Liver (tissue), 7 donors: ENCODE measurements at regions not wholly inside any gene's neighbourhood (a gene's known extent, or its start where the extent isn't known, plus 50 kb on each side); places are given as distances from the start of the nearest gene placed in this dataset.

Experiments
- DNase-seq: peaks from one replicate; pipeline ENCODE4 v3.0.0-alpha.2; 2017; ENCODE audit warnings: low spot score
- H3K27ac ChIP-seq, 2 donors: one replicate each; pipeline ENCODE4 v1.7.0; 2013; ENCODE audit warnings: inconsistent platforms in 2 of 2, low read length in 2 of 2, control low read depth in 1 of 2, low read depth in 1 of 2, mild to moderate bottlenecking in 1 of 2
- H3K27me3 ChIP-seq, 4 donors: one replicate each; pipeline versions ENCODE4 v1.6.1 to v1.7.0; 2013; ENCODE audit warnings: low read length in 3 of 4, inconsistent platforms in 1 of 4, mild to moderate bottlenecking in 1 of 4, moderate library complexity in 1 of 4; ENCODE audit not compliant: control insufficient read depth in 4 of 4, insufficient read depth in 4 of 4
- H3K36me3 ChIP-seq, 4 donors: one replicate each; pipeline versions ENCODE4 v1.6.1 to v1.7.0; 2013; ENCODE audit warnings: low read length in 3 of 4, mild to moderate bottlenecking in 3 of 4, low read depth in 1 of 4, moderate library complexity in 1 of 4; ENCODE audit not compliant: control insufficient read depth in 4 of 4, insufficient read depth in 3 of 4
- H3K4me1 ChIP-seq, 4 donors: one replicate each; pipeline versions ENCODE4 v1.6.1 to v1.7.0; 2013; ENCODE audit warnings: low read length in 3 of 4, mild to moderate bottlenecking in 3 of 4, moderate library complexity in 1 of 4; ENCODE audit not compliant: control insufficient read depth in 4 of 4, insufficient read depth in 4 of 4
- H3K4me3 ChIP-seq, 3 donors: one replicate each; pipeline versions ENCODE4 v1.6.1 to v1.7.0; 2013; ENCODE audit warnings: low read length in 3 of 3, control low read depth in 1 of 3, low read depth in 1 of 3, mild to moderate bottlenecking in 1 of 3
- H3K9ac ChIP-seq, 2 donors: one replicate each; pipeline ENCODE4 v1.7.0; 2013; ENCODE audit warnings: low read length in 2 of 2, mild to moderate bottlenecking in 2 of 2, moderate library complexity in 2 of 2, control low read depth in 1 of 2, low read depth in 1 of 2
- H3K9me3 ChIP-seq, 4 donors: one replicate each; pipeline versions ENCODE4 v1.6.1 to v1.7.0; 2013; ENCODE audit warnings: low read length in 3 of 4; ENCODE audit not compliant: control insufficient read depth in 4 of 4
- ATF3 ChIP-seq: IDR thresholded peaks from 2 replicates; pipeline ENCODE4 v1.6.1; 2016; ENCODE audit warnings: antibody characterized with exemption
- EGR1 ChIP-seq, 2 donors: IDR thresholded peaks; 2 replicates each; pipeline ENCODE4 v1.6.1; 2016 to 2018; ENCODE audit warnings: antibody characterized with exemption in 2 of 2, low read depth in 2 of 2
- FOXA2 ChIP-seq: IDR thresholded peaks from 2 replicates; pipeline ENCODE4 v1.6.1; 2016; ENCODE audit warnings: antibody characterized with exemption
- GABPA ChIP-seq, 2 donors: IDR thresholded peaks in 1 of 2; conservative IDR thresholded peaks in 1 of 2; 2 replicates each; pipeline ENCODE4 v1.6.1; 2016; ENCODE audit warnings: antibody characterized with exemption in 2 of 2, mild to moderate bottlenecking in 1 of 2, moderate library complexity in 1 of 2
- HNF4A ChIP-seq, 2 donors: conservative IDR thresholded peaks; 2 replicates each; pipeline ENCODE4 v1.6.1; 2016; ENCODE audit warnings: antibody characterized with exemption in 2 of 2, mild to moderate bottlenecking in 2 of 2
- HNF4G ChIP-seq: IDR thresholded peaks from 2 replicates; pipeline ENCODE4 v1.6.1; 2016; ENCODE audit warnings: antibody characterized with exemption
- JUND ChIP-seq, 2 donors: IDR thresholded peaks; 2 replicates each; pipeline ENCODE4 v1.6.1; 2016; ENCODE audit warnings: antibody characterized with exemption in 2 of 2
- MAX ChIP-seq: IDR thresholded peaks from 2 replicates; pipeline ENCODE4 v1.6.1; 2016; ENCODE audit warnings: antibody characterized with exemption
- NR2F2 ChIP-seq: IDR thresholded peaks from 2 replicates; pipeline ENCODE4 v1.6.1; 2016; ENCODE audit warnings: antibody characterized with exemption
- REST ChIP-seq: IDR thresholded peaks from 2 replicates; pipeline ENCODE4 v1.6.1; 2016; ENCODE audit warnings: antibody characterized with exemption, mild to moderate bottlenecking
- RXRA ChIP-seq, 2 donors: IDR thresholded peaks; 2 replicates each; pipeline ENCODE4 v1.6.1; 2017 to 2018; ENCODE audit warnings: antibody characterized with exemption in 2 of 2, mild to moderate bottlenecking in 1 of 2
- SP1 ChIP-seq: IDR thresholded peaks from 2 replicates; pipeline ENCODE4 v1.6.1; 2018; ENCODE audit warnings: antibody characterized with exemption, mild to moderate bottlenecking
- TAF1 ChIP-seq: conservative IDR thresholded peaks from 2 replicates; pipeline ENCODE4 v1.6.1; 2016; ENCODE audit warnings: antibody characterized with exemption, mild to moderate bottlenecking
- YY1 ChIP-seq: IDR thresholded peaks from 2 replicates; pipeline ENCODE4 v1.6.1; 2016; ENCODE audit warnings: antibody characterized with exemption, mild to moderate bottlenecking
- ZBTB33 ChIP-seq: IDR thresholded peaks from 2 replicates; pipeline ENCODE4 v1.6.1; 2016; ENCODE audit warnings: antibody characterized with exemption
- WGBS: extraction: QIAGEN DNeasy Blood & Tissue Kit; methylation state at CpG from one replicate; pipeline ENCODE4 v1.1.7; 2013; 5-methylcytosine and 5-hydroxymethylcytosine counted together
- donor health status: healthy.
- donor health status: healthy.
- donor health status: healthy.
- donor health status: healthy.

GRCh38 chr17:79214459-79214858, 139.8 kb downstream of the ENGASE start:
- H3K4me1 ChIP-seq = no peaks in the 10 kb centered on the region
- no peak overlapping the region for H3K27ac ChIP-seq
- H3K4me3 ChIP-seq = no peak overlapping the region
- no peaks in the 10 kb centered on the region for H3K9me3 ChIP-seq
- no peak overlapping the region for H3K9ac ChIP-seq
- H3K36me3 ChIP-seq = no peaks in the 10 kb centered on the region
- peaks cover 0 to 4% (median 0%) of the 10 kb centered on the region in 4 donors for H3K27me3 ChIP-seq
- TF ChIP-seq REST (no peak), YY1 (no peak), FOXA2 (no peak), TAF1 (no peak), JUND (IDR thresholded peaks at IDR 0.05) (no peak)
- no peak for DNase-seq
- 51% methylated on average over 4 of the region's 4 CpGs for WGBS

- H3K27ac ChIP-seq = no peak overlapping the region
- no peaks in the 10 kb centered on the region for H3K36me3 ChIP-seq
- peaks cover 0 to 4% (median 0%) of the 10 kb centered on the region in 4 donors for H3K27me3 ChIP-seq
- 78% methylated on average over 10 of the region's 10 CpGs for WGBS
- H3K4me1 ChIP-seq = no peaks in the 10 kb centered on the region
- no peak overlapping the region for H3K4me3 ChIP-seq
- DNase-seq = no peak
- no peaks in the 10 kb centered on the region for H3K9me3 ChIP-seq
- no peak overlapping the region for H3K9ac ChIP-seq
- TF ChIP-seq NR2F2 = no peak
- no peak for TF ChIP-seq HNF4G
- TF ChIP-seq ATF3 = no peak
- no peak for TF ChIP-seq HNF4A (conservative IDR thresholded peaks at IDR 0.05)
- TF ChIP-seq JUND (IDR thresholded peaks at IDR 0.05) = no peak
These were observed 138.7 kb downstream of the ENGASE start for GRCh38 chr17:79213305-79213704.

- Histone ChIP-seq H3K27me3 (peaks cover 0 to 4% (median 0%) of the 10 kb centered on the region in 4 donors), H3K27ac (no peak overlapping the region), H3K4me3 (no peak overlapping the region), H3K9me3 (no peaks in the 10 kb centered on the region), H3K9ac (no peak overlapping the region), H3K36me3 (no peaks in the 10 kb centered on the region), H3K4me1 (no peaks in the 10 kb centered on the region)
- DNase-seq = no peak
- WGBS = 44% methylated on average over 15 of the region's 15 CpGs
- TF ChIP-seq EGR1 (IDR thresholded peaks at IDR 0.05; ENCODE audit: low read depth in 2 of 2) (no peak), REST (no peak), ZBTB33 (no peak), MAX (no peak), HNF4G (no peak), RXRA (IDR thresholded peaks at IDR 0.05) (no peak), YY1 (no peak), HNF4A (conservative IDR thresholded peaks at IDR 0.05) (no peak), SP1 (no peak), NR2F2 (no peak), JUND (IDR thresholded peaks at IDR 0.05) (no peak), GABPA (IDR thresholded peaks at IDR 0.05 in 1 of 2, conservative IDR thresholded peaks at IDR 0.05 in 1 of 2) (no peak)
These were observed 137.8 kb downstream of the ENGASE start for GRCh38 chr17:79212149-79213087.
